ENCODE measurements at regions not wholly inside any gene's neighbourhood (a gene's known extent, or its start where the extent isn't known, plus 50 kb on each side); places are given as distances from the start of the nearest gene placed in this dataset.
A peak's percentile ranks its signal among the peaks of the same experiment; 100 is the strongest.

GRCh38 chrX:142089193-142089592, 115.9 kb downstream of the MAGEC2 start:
- TF ChIP-seq CTCF (IDR thresholded peaks at IDR 0.05 in 8 of 11, conservative IDR thresholded peaks at IDR 0.05 in 3 of 11): peak in 2 of 11 experiments; percentile 12 to 22
- TF ChIP-seq POLR2AphosphoS5 (IDR thresholded peaks at IDR 0.05): no peak
- no peak for TF ChIP-seq POLR2A (IDR thresholded peaks at IDR 0.05)
